ENCODE measurements at regions not wholly inside any gene's neighbourhood (a gene's known extent, or its start where the extent isn't known, plus 50 kb on each side); places are given as distances from the start of the nearest gene placed in this dataset.

- DNase-seq (ENCODE audit: low spot score) = no peak
- no peak for TF ChIP-seq CTCF (IDR thresholded peaks at IDR 0.05; ENCODE audit: extremely low read depth, missing control alignments)
Observed at GRCh38 chr13:48920730-48921129, 55.0 kb upstream of the FNDC3A start.

DNA sequence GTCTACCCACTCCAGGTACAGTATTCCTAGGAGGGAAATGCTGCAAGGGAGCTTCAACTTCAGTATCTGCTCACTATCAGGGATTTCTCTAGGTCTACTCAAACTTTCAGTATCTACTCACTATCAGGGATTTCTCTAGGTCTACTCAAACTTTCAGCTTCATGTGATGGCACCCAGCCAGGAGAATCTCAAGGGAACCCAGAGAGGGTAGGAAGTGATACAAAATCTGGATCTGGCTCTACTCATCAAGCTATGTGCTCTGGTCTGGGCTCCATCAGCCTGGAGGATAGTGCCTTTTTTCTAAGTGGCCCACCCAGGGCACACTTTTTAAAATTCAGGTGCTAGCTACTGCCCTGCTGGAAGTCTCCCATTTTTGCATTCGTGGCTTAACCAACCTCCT lies 52.3 kb upstream of the FNDC3A start:
- no peak for TF ChIP-seq CTCF (IDR thresholded peaks at IDR 0.05; ENCODE audit: extremely low read depth, missing control alignments)
- no peak for DNase-seq (ENCODE audit: low spot score)

- no peak for DNase-seq (ENCODE audit: low spot score)
- TF ChIP-seq CTCF (IDR thresholded peaks at IDR 0.05; ENCODE audit: extremely low read depth, missing control alignments) = no peak
Observed at GRCh38 chr13:48925001-48925400, 50.7 kb upstream of the FNDC3A start.
